Coronary artery (tissue), 2 donors: ENCODE measurements at regions not wholly inside any gene's neighbourhood (a gene's known extent, or its start where the extent isn't known, plus 50 kb on each side); places are given as distances from the start of the nearest gene placed in this dataset.

Experiments
- DNase-seq: peaks from one replicate; pipeline ENCODE4 v3.0.0-alpha.2; 2017; ENCODE audit warnings: low spot score
- H3K27ac ChIP-seq, 2 donors: fragments of 200-600 bp; sonication (generic); one replicate each; pipeline ENCODE4 v1.5.1; 2016 to 2019
- H3K4me3 ChIP-seq: fragments of 200-600 bp; sonication (generic); 2 replicates; pipeline ENCODE4 v1.5.1; 2016; ENCODE audit warnings: mild to moderate bottlenecking, moderate library complexity
- TF ChIP-seq, protein P1 (sequence below): fragments of 200-600 bp; sonication (generic); IDR thresholded peaks from one replicate; pipeline ENCODE4 v1.5.1; 2019; ENCODE audit warnings: antibody characterized with exemption

- no peak overlapping the region for H3K27ac ChIP-seq
- TF ChIP-seq, protein P1, sequence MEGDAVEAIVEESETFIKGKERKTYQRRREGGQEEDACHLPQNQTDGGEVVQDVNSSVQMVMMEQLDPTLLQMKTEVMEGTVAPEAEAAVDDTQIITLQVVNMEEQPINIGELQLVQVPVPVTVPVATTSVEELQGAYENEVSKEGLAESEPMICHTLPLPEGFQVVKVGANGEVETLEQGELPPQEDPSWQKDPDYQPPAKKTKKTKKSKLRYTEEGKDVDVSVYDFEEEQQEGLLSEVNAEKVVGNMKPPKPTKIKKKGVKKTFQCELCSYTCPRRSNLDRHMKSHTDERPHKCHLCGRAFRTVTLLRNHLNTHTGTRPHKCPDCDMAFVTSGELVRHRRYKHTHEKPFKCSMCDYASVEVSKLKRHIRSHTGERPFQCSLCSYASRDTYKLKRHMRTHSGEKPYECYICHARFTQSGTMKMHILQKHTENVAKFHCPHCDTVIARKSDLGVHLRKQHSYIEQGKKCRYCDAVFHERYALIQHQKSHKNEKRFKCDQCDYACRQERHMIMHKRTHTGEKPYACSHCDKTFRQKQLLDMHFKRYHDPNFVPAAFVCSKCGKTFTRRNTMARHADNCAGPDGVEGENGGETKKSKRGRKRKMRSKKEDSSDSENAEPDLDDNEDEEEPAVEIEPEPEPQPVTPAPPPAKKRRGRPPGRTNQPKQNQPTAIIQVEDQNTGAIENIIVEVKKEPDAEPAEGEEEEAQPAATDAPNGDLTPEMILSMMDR, result no peak
- H3K4me3 ChIP-seq, result no peak overlapping the region
- DNase-seq, result no peak
Observed at GRCh38 chr12:41835556-41835955, 309.1 kb downstream of the GXYLT1 start.

- no peak overlapping the region for H3K27ac ChIP-seq
- TF ChIP-seq, protein P1, result no peak
- no peak for DNase-seq
- H3K4me3 ChIP-seq, result no peak overlapping the region
Observed at GRCh38 chr12:41819948-41820347, 324.7 kb downstream of the GXYLT1 start.

GRCh38 chr12:41804026-41804425 lies 340.6 kb downstream of the GXYLT1 start:
- Histone ChIP-seq H3K4me3 (no peak overlapping the region), H3K27ac (no peak overlapping the region)
- DNase-seq, result no peak

GRCh38 chr12:41802803-41803202 lies 341.9 kb downstream of the GXYLT1 start:
- no peak overlapping the region for H3K27ac ChIP-seq
- TF ChIP-seq, protein P1, result no peak
- no peak overlapping the region for H3K4me3 ChIP-seq
- DNase-seq, result no peak

More at GRCh38 chr12:41804026-41804425, 340.6 kb downstream of the GXYLT1 start:
- TF ChIP-seq, protein P1, result no peak

DNA sequence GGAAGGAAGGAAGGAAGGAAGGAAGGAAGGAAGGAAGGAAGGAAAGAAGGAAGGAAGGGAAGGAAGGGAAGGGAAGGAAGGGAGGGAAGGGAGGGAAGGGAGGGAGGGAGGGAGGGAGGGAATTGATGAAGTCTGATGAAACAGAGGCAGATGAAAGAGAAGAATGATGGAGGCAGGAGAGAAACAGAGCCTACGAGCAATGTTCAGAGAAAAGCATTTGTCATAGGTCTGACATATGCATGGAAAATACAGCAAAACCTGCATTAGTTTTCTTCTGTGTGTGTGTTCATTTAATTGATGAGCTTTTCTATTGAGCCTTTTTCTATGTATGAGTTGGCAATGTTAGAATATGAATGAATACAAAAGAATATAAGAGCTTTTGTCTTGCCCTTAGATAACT lies 343.4 kb downstream of the GXYLT1 start:
- Histone ChIP-seq H3K27ac (no peak overlapping the region), H3K4me3 (no peak overlapping the region)
- DNase-seq, result no peak
- TF ChIP-seq, protein P1, result no peak

DNA sequence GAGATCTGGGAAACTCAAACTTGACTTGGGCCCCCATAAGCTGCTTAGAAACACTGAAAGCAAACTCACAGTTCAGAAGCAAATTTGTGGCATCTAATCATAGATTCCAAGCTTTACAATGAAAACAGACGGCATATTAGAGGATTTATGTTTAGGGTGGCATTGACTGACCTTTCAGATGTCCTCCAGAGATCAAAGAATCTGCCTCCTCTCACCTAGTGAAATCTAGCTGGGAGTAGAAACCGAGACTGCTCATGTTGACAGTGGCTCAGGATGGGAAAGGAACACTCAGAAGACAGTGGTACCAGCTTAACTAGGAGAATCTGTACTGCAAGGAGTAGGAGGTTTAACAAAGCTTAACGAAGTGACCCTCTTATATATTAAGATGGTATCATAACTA lies 345.0 kb downstream of the GXYLT1 start:
- TF ChIP-seq, protein P1, result no peak
- DNase-seq, result no peak
- H3K4me3 ChIP-seq, result no peak overlapping the region
- H3K27ac ChIP-seq, result no peak overlapping the region

GRCh38 chr12:41795910-41796309 lies 348.8 kb downstream of the GXYLT1 start:
- no peak overlapping the region for H3K27ac ChIP-seq
- DNase-seq, result no peak
- H3K4me3 ChIP-seq, result no peak overlapping the region
- TF ChIP-seq, protein P1, result no peak
